ENCODE measurements at regions not wholly inside any gene's neighbourhood (a gene's known extent, or its start where the extent isn't known, plus 50 kb on each side); places are given as distances from the start of the nearest gene placed in this dataset.
A peak's percentile ranks its signal among the peaks of the same experiment; 100 is the strongest.

DNA sequence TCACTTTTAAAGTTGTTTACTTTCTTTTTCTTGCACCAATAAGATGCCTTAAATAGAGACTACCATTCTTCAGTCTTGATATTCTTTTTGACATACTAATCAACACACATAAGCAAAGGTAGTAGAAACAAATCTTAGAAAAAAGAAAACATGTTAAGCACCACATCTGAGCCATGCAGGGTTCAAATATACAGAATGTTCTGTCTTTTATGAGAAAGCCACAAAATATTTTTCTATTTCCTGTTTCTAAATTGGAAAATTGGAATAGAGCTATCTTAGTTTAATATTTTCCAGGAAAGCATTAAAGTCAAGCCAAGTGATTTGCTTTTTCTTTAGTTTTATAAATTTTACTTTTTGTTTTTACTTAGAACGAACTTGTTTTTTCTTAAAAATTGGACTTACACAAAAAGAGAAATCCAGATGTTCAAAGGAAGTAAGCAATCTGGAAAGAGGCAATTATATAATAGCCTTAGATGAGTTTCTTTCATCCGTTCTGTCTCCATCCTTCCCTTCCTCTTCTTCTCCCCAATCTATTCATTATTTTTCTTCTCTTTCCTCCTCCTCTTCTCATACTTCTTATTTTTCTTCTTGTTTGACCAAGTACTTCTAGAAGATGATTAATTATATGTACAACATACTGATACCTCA, 731.7 kb downstream of the SQOR start:
- Histone ChIP-seq H3K27me3 (no peaks in the 10 kb centered on the region), H3K36me3 (no peaks in the 10 kb centered on the region), H3K9me3 (no peaks in the 10 kb centered on the region), H3K27ac (peak overlapping the region in 1 of 2 donors; percentile 60), H3K4me3 (no peak overlapping the region), H3K4me1 (no peaks in the 10 kb centered on the region)
- intact Hi-C loops (cut with DNase I; ENCODE audit: low total_unique reads): no loop called here
- DNase-seq: no peak
- no peak for TF ChIP-seq POLR2A (IDR thresholded peaks at IDR 0.05)
- TF ChIP-seq, protein P1, sequence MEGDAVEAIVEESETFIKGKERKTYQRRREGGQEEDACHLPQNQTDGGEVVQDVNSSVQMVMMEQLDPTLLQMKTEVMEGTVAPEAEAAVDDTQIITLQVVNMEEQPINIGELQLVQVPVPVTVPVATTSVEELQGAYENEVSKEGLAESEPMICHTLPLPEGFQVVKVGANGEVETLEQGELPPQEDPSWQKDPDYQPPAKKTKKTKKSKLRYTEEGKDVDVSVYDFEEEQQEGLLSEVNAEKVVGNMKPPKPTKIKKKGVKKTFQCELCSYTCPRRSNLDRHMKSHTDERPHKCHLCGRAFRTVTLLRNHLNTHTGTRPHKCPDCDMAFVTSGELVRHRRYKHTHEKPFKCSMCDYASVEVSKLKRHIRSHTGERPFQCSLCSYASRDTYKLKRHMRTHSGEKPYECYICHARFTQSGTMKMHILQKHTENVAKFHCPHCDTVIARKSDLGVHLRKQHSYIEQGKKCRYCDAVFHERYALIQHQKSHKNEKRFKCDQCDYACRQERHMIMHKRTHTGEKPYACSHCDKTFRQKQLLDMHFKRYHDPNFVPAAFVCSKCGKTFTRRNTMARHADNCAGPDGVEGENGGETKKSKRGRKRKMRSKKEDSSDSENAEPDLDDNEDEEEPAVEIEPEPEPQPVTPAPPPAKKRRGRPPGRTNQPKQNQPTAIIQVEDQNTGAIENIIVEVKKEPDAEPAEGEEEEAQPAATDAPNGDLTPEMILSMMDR (IDR thresholded peaks at IDR 0.05): no peak

DNA sequence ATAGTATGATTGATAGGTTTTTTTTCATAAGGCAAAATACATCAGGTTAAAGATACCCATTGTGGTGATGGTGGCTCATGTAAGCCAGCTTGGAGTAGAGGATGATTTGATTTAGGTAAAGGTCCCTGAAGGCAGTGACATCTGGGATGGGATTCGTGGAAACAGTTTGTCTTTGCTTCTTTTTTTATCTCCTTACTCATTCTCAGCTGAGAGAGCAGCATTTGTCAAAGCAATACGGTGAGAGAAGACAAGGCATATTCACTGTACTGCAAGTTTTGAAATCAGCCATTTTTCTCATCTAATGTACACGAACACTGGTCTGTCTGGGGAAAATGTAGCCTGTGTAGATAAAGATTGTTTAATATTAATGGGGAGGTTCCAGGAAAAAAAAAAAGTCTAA, 749.1 kb downstream of the SQOR start:
- DNase-seq: no peak
- Histone ChIP-seq H3K27me3 (no peaks in the 10 kb centered on the region), H3K9me3 (no peaks in the 10 kb centered on the region), H3K4me1 (no peaks in the 10 kb centered on the region), H3K4me3 (no peak overlapping the region), H3K27ac (no peak overlapping the region), H3K36me3 (no peaks in the 10 kb centered on the region)
- intact Hi-C loops (cut with DNase I; ENCODE audit: low total_unique reads): no loop called here
- TF ChIP-seq, protein P1 (IDR thresholded peaks at IDR 0.05): no peak
- TF ChIP-seq POLR2A (IDR thresholded peaks at IDR 0.05): no peak

DNA sequence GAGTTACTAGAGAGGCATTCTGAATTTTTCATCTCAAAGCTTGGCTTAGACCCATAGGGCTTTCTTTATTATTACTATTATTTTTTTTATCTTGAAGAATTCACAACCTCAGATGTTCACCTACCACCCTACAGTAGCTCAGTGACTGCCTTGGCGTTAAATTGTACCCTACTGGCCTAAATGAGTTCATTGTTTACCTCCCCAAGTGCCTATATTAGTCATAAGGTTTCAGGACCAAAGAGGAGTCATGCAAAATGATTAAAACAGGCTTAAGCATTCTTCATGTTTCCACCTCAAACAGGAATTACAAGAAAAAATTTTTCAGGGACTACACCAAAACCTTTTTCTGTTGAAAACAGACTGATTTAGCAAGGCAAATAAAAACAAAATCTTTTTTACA, 751.5 kb downstream of the SQOR start:
- intact Hi-C loops (cut with DNase I; ENCODE audit: low total_unique reads): no loop called here
- Histone ChIP-seq H3K27ac (no peak overlapping the region), H3K4me1 (no peaks in the 10 kb centered on the region), H3K27me3 (no peaks in the 10 kb centered on the region), H3K4me3 (no peak overlapping the region), H3K36me3 (no peaks in the 10 kb centered on the region), H3K9me3 (no peaks in the 10 kb centered on the region)
- no peak for DNase-seq
- no peak for TF ChIP-seq POLR2A (IDR thresholded peaks at IDR 0.05)
- TF ChIP-seq, protein P1 (IDR thresholded peaks at IDR 0.05): no peak

DNA sequence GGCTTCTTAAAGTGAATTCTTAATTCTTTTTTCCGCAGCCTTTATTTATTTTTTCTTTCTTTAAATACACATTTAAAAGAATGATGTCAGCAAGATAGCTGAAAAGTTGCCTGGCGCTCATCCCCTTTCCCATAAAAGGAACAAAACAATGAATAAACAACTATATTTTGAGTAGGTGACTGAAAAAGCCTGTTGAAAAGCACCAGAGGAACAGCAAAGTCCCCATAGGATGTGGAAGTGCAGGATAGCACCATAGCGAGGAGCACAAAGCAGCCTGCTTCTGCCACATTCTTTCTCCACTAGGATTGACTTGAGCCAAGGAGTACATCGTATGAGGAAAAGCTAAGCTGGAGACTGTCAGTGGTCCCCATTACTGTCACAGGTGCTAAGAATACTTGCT, 754.9 kb downstream of the SQOR start:
- no peaks in the 10 kb centered on the region for H3K4me1 ChIP-seq
- H3K27me3 ChIP-seq: no peaks in the 10 kb centered on the region
- no peaks in the 10 kb centered on the region for H3K9me3 ChIP-seq
- TF ChIP-seq, protein P1 (IDR thresholded peaks at IDR 0.05): no peak
- no peak for TF ChIP-seq POLR2A (IDR thresholded peaks at IDR 0.05)
- no peak for DNase-seq
- intact Hi-C loops (cut with DNase I; ENCODE audit: low total_unique reads): no loop called here
- H3K27ac ChIP-seq: no peak overlapping the region
- no peak overlapping the region for H3K4me3 ChIP-seq
- no peaks in the 10 kb centered on the region for H3K36me3 ChIP-seq

DNA sequence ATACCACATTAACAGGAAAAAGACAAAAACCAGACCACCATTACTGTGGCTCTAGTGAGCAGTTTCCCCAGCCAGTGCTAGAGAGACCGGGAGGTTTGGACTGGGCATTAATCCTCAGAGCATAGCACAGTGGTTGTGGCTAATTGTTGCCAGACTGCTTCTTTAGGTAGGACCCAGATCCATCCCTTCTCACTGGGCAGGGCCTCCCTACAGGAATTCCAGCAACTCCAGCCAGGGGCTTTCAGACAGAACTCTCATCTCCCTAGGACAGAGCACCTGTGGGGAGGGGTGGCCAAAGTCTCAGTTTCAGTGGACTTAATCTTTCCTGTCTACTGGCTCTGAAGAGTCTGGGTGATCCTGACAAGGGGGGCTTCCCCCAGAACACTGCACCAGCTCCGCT, 759.6 kb downstream of the SQOR start:
- intact Hi-C loops (cut with DNase I; ENCODE audit: low total_unique reads): no loop called here
- DNase-seq: no peak
- Histone ChIP-seq H3K27me3 (no peaks in the 10 kb centered on the region), H3K4me1 (no peaks in the 10 kb centered on the region), H3K27ac (no peak overlapping the region), H3K4me3 (no peak overlapping the region), H3K36me3 (no peaks in the 10 kb centered on the region), H3K9me3 (no peaks in the 10 kb centered on the region)
- no peak for TF ChIP-seq POLR2A (IDR thresholded peaks at IDR 0.05)
- TF ChIP-seq, protein P1 (IDR thresholded peaks at IDR 0.05): no peak

Measured in uterus (tissue), 3 donors.